Breast epithelium (tissue), 4 donors: ENCODE measurements at regions not wholly inside any gene's neighbourhood (a gene's known extent, or its start where the extent isn't known, plus 50 kb on each side); places are given as distances from the start of the nearest gene placed in this dataset.

ENCODE experiments used
- DNase-seq, 2 donors: peaks; one replicate each; pipeline ENCODE4 v3.0.0-alpha.2; 2019; ENCODE audit warnings: low spot score in 2 of 2
- H3K27ac ChIP-seq, 2 donors: fragments of 200-600 bp; sonication (generic) in 1 of 2; one replicate each; pipeline ENCODE4 v1.5.1; 2016 to 2019; ENCODE audit warnings: mild to moderate bottlenecking in 1 of 2
- H3K27me3 ChIP-seq, 2 donors: fragments of 200-600 bp; sonication (generic) in 1 of 2; one replicate each; pipeline versions ENCODE4 v1.5.1 to v1.6.0; 2017 to 2019; ENCODE audit warnings: control low read depth in 1 of 2, mild to moderate bottlenecking in 1 of 2
- H3K36me3 ChIP-seq: fragments of 200-600 bp; one replicate; pipeline ENCODE4 v1.5.1; 2019
- H3K4me1 ChIP-seq, 2 donors: fragments of 200-600 bp; sonication (generic); one replicate each; pipeline ENCODE4 v1.5.1; 2016 to 2019; ENCODE audit warnings: control low read depth in 1 of 2
- H3K4me3 ChIP-seq, 3 donors: fragments of 200-600 bp; sonication (generic); 1 replicate in 2 of 3; 2 replicates in 1 of 3; pipeline ENCODE4 v1.5.1; 2016 to 2019; ENCODE audit warnings: mild to moderate bottlenecking in 3 of 3, moderate library complexity in 2 of 3
- H3K9me3 ChIP-seq, 2 donors: fragments of 200-600 bp; sonication (generic) in 1 of 2; one replicate each; pipeline ENCODE4 v1.5.1; 2016 to 2019; ENCODE audit warnings: control low read depth in 1 of 2
- CTCF ChIP-seq, 3 donors: fragments of 450-650 bp; IDR thresholded peaks; one replicate each; pipeline ENCODE4 v1.5.1; 2016 to 2017; ENCODE audit warnings: antibody characterized with exemption in 3 of 3, mild to moderate bottlenecking in 3 of 3, moderate library complexity in 3 of 3
- POLR2A ChIP-seq: fragments of 450-650 bp; IDR thresholded peaks from one replicate; pipeline ENCODE4 v1.6.1; 2016; ENCODE audit warnings: antibody characterized with exemption, mild to moderate bottlenecking, moderate library complexity
- POLR2AphosphoS5 ChIP-seq, 3 donors: sonication (generic); formaldehyde crosslinking; IDR thresholded peaks; one replicate each; pipeline ENCODE4 v1.6.1; 2017; ENCODE audit warnings: antibody characterized with exemption in 3 of 3
- intact Hi-C: fragments of 100-400 bp; cut with DNase I; formaldehyde crosslinking; loops from one replicate; pipeline ENCODE4 v1.15.1; 2023; ENCODE audit warnings: low total_unique reads

DNA sequence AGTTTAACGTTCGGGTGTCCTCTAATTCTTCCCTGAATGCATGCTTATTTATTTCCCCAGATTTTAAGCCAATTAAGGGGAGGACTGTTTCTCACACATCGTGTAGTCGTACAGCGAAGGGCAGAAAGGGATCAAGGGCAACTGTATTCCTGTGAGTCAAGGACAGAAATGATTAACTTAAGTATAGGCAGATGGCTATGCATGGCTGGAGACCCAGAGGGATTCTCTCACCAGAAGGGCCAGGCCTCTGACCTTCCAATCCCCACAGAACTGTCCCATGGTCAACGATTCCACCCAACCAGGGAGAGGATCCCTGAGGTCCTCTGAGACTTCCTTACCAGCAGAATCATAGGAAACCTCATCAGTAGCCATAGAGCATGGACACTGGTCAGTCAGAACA lies 161.8 kb upstream of the MAP1B start:
- TF ChIP-seq POLR2AphosphoS5 (IDR thresholded peaks at IDR 0.05) (no peak), POLR2A (no peak), CTCF (IDR thresholded peaks at IDR 0.05) (no peak)

DNA sequence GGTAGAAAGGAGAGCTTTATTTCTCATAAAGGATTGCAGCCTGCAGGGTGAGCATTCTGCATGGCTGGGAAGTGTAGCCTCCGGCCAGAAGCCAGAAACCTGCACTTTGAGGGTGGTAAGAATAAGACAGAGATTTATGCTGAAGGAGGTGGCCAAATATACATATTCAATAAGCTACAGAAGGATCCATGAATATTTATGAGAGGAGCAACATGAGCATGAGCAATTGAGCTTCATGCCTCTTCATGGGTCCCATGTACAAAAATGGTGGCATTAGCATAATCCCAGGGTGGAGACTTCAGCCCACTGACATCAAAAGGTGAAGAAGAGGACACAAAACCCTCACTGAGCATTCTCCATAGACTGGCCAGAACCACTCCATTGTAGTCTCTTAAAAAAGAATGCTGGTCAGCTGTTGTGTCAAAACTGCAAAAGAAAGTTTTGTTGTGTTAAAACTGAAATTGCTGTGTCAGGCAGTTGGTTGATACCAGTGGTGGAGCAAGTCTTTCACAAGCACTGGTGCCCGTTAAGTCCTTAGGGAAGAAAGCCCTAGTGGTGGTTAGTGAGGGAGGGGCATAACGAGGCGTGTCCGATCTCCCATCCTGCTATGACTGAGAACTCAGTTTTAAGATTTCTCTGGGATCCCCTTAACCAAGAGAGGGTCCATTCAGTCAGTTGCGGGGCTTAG lies 160.8 kb upstream of the MAP1B start:
- no peaks in the 10 kb centered on the region for H3K36me3 ChIP-seq
- TF ChIP-seq POLR2A (no peak), CTCF (IDR thresholded peaks at IDR 0.05) (no peak), POLR2AphosphoS5 (IDR thresholded peaks at IDR 0.05) (no peak)
- no peaks in the 10 kb centered on the region for H3K4me1 ChIP-seq
- H3K27me3 ChIP-seq = no peaks in the 10 kb centered on the region
- intact Hi-C loops = no loop called here
- peaks cover 0 to 7% of the 10 kb centered on the region in 2 donors for H3K9me3 ChIP-seq
- no peak for DNase-seq
- no peak overlapping the region for H3K27ac ChIP-seq
- no peak overlapping the region for H3K4me3 ChIP-seq

More for the DNA sequence above, 161.8 kb upstream of the MAP1B start:
- H3K27me3 ChIP-seq = no peaks in the 10 kb centered on the region
- H3K4me1 ChIP-seq = no peaks in the 10 kb centered on the region
- no peak overlapping the region for H3K4me3 ChIP-seq
- peaks cover 0 to 7% of the 10 kb centered on the region in 2 donors for H3K9me3 ChIP-seq
- H3K27ac ChIP-seq = no peak overlapping the region
- DNase-seq = no peak
- no peaks in the 10 kb centered on the region for H3K36me3 ChIP-seq
- intact Hi-C loops = no loop called here

GRCh38 chr5:71948206-71948605 lies 159.1 kb upstream of the MAP1B start:
- intact Hi-C loops = no loop called here
- Histone ChIP-seq H3K36me3 (no peaks in the 10 kb centered on the region), H3K4me3 (no peak overlapping the region), H3K27me3 (no peaks in the 10 kb centered on the region), H3K27ac (no peak overlapping the region), H3K9me3 (peaks cover 0 to 7% of the 10 kb centered on the region in 2 donors), H3K4me1 (no peaks in the 10 kb centered on the region)
- no peak for TF ChIP-seq POLR2A
- DNase-seq = no peak

- H3K27ac ChIP-seq = no peak overlapping the region
- intact Hi-C loops = no loop called here
- H3K4me3 ChIP-seq = no peak overlapping the region
- no peak for DNase-seq
- H3K4me1 ChIP-seq = no peaks in the 10 kb centered on the region
- peaks cover 0 to 7% of the 10 kb centered on the region in 2 donors for H3K9me3 ChIP-seq
- H3K27me3 ChIP-seq = no peaks in the 10 kb centered on the region
- TF ChIP-seq POLR2AphosphoS5 (IDR thresholded peaks at IDR 0.05) (no peak), POLR2A (no peak), CTCF (IDR thresholded peaks at IDR 0.05) (no peak)
- no peaks in the 10 kb centered on the region for H3K36me3 ChIP-seq
Observed at GRCh38 chr5:71949772-71950171, 157.5 kb upstream of the MAP1B start.

GRCh38 chr5:71953866-71954265 lies 153.4 kb upstream of the MAP1B start:
- H3K4me1 ChIP-seq = no peaks in the 10 kb centered on the region
- no peaks in the 10 kb centered on the region for H3K36me3 ChIP-seq
- TF ChIP-seq POLR2A (no peak), POLR2AphosphoS5 (IDR thresholded peaks at IDR 0.05) (no peak), CTCF (IDR thresholded peaks at IDR 0.05) (no peak)
- no peak for DNase-seq
- no peaks in the 10 kb centered on the region for H3K27me3 ChIP-seq
- intact Hi-C loops = no loop called here
- no peak overlapping the region for H3K4me3 ChIP-seq
- peaks cover 0 to 4% of the 10 kb centered on the region in 2 donors for H3K9me3 ChIP-seq
- no peak overlapping the region for H3K27ac ChIP-seq
